ENCODE measurements at regions not wholly inside any gene's neighbourhood (a gene's known extent, or its start where the extent isn't known, plus 50 kb on each side); places are given as distances from the start of the nearest gene placed in this dataset.

DNA sequence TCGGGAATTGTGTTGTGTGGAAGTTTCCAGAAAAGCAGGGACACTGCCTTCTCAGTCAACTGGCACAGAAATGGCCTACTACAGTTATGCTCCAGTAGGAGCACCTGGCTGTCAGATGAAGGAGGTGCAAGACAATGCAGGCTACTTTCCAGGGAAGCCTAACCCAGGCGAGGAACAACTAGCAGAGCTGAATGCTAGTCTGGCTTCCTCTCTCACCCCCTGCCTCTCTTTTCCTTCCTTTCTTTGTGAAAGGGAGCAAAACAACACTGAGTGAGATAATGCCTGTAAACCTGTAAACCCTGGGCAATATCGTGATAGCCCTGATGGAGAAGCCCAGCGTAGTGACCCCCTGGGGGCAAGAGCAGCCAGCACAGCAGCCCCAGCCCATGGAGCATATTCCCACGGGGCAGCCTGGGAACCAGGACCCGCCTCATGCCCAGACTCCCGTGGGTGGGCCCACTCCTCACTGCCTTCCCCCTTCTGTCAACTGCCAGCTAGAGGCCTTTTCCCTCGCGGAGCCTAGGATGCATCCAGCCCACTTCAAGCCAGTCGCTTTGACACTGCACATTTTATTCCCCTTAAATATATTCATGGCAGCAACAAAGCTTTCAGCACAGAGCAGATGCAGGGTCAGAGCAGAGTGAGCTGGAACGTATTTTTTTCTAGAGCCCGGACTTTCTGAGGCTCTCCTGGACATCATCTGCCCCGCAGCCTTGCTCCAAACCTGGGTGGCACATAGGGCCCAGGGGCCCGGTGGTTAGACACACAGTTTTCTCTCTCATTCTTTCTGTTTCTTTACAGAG lies 77.0 kb downstream of the PDCL3 start:
- no peak for DNase-seq (ENCODE audit: low spot score)
- TF ChIP-seq, protein P1, sequence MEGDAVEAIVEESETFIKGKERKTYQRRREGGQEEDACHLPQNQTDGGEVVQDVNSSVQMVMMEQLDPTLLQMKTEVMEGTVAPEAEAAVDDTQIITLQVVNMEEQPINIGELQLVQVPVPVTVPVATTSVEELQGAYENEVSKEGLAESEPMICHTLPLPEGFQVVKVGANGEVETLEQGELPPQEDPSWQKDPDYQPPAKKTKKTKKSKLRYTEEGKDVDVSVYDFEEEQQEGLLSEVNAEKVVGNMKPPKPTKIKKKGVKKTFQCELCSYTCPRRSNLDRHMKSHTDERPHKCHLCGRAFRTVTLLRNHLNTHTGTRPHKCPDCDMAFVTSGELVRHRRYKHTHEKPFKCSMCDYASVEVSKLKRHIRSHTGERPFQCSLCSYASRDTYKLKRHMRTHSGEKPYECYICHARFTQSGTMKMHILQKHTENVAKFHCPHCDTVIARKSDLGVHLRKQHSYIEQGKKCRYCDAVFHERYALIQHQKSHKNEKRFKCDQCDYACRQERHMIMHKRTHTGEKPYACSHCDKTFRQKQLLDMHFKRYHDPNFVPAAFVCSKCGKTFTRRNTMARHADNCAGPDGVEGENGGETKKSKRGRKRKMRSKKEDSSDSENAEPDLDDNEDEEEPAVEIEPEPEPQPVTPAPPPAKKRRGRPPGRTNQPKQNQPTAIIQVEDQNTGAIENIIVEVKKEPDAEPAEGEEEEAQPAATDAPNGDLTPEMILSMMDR (IDR thresholded peaks at IDR 0.05; ENCODE audit: extremely low read depth, insufficient read depth, missing control alignments), result no peak
- in situ Hi-C loops (cut with MboI; ENCODE audit: low pct_unique_long_range_greater_than_20kb, low sequenced_read_pairs, unreplicated experiment), result no loop called here

- in situ Hi-C loops (cut with MboI; ENCODE audit: low pct_unique_long_range_greater_than_20kb, low sequenced_read_pairs, unreplicated experiment), result no loop called here
- TF ChIP-seq, protein P1 (IDR thresholded peaks at IDR 0.05; ENCODE audit: extremely low read depth, insufficient read depth, missing control alignments), result no peak
- no peak for DNase-seq (ENCODE audit: low spot score)
Observed at GRCh38 chr2:100640431-100641124, 77.8 kb downstream of the PDCL3 start.

DNA sequence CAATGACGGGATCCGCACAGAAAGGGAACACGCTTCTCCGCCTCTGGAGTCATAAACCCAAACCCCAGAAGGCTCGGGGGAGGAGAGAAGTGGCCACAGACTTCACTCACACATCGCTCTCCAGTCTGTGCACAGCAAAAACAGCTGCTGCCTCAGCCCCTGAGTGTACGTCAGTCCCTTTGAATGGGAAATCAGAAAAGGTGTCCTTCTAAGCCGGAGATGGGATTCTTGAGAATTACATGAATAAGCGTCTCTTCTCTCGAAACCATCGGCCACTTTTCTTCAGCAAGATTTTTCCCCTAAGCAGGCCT lies 78.3 kb downstream of the PDCL3 start:
- TF ChIP-seq, protein P1 (IDR thresholded peaks at IDR 0.05; ENCODE audit: extremely low read depth, insufficient read depth, missing control alignments), result no peak
- in situ Hi-C loops (cut with MboI; ENCODE audit: low pct_unique_long_range_greater_than_20kb, low sequenced_read_pairs, unreplicated experiment), result no loop called here
- no peak for DNase-seq (ENCODE audit: low spot score)

DNA sequence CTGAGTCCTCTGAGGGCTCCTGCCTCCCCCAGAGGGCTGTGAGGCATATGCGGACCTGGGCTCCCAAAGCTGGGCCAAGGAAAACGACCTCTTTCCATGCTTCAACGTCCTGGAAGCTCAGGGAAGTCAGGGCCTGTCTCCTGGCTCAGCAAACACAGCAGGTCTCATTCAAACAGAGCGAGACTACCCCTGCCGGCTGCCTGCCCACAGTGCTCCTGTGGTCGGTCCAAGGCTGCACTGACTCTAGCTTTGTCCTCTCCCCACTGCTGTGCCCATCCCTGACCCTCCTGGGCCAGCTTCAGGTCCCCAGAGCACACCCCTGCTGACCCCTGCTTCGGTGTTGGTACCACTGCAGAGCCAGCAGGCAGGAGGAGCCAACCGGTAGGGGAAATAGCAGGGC lies 79.6 kb downstream of the PDCL3 start:
- in situ Hi-C loops (cut with MboI; ENCODE audit: low pct_unique_long_range_greater_than_20kb, low sequenced_read_pairs, unreplicated experiment), result no loop called here
- DNase-seq (ENCODE audit: low spot score), result no peak
- TF ChIP-seq, protein P1 (IDR thresholded peaks at IDR 0.05; ENCODE audit: extremely low read depth, insufficient read depth, missing control alignments), result no peak

DNA sequence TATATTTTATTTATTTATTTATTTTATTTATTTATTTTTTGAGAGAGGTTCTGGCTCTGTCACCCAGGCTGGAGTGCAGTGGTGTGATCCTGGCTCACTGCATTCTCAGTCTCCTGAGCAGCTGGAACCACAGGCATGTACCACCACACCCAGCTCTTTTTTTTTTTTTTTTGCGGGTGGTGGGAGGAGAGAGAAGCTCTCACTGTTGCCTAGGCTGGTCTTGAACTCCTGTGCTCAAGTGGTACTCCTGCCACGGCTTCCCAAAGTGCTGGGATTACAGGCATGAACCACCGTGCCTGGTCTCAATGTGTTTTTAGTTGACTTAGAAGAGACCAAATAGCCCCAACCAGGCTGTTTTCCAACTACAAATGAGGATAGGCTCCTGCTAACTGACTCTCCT lies 80.7 kb downstream of the PDCL3 start:
- in situ Hi-C loops (cut with MboI; ENCODE audit: low pct_unique_long_range_greater_than_20kb, low sequenced_read_pairs, unreplicated experiment), result no loop called here
- TF ChIP-seq, protein P1 (IDR thresholded peaks at IDR 0.05; ENCODE audit: extremely low read depth, insufficient read depth, missing control alignments), result no peak

DNA sequence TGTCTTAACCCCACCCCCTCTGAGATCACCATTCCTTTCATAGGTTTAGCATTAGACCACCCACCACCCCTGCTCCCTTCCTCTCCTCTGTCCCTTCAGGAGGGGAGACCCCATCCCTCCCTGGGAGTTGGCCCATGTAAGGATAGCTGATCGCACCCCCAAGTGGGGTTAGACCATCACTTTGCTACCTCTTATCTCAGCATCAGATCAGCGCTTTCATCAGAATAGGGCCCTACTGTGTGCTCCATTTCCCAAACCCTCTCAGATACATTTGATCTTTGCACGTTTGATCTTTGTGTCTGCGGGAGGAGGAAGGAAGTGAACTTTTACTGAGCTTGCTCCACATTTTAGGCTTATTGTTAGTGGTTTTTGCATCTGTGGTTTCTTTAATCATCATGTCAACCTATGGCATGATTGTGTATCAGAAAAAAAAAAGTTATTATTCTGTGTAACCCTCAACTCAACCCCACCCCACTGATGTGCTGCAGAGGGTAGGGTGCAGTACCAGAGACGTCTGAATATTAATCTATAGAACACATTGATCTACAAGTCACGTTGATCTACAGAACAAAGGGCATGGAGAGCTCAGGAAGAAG lies 81.2 kb downstream of the PDCL3 start:
- no peak for DNase-seq (ENCODE audit: low spot score)
- in situ Hi-C loops (cut with MboI; ENCODE audit: low pct_unique_long_range_greater_than_20kb, low sequenced_read_pairs, unreplicated experiment), result no loop called here

More for the DNA sequence above, 80.7 kb downstream of the PDCL3 start:
- DNase-seq (ENCODE audit: low spot score), result no peak

More for the DNA sequence above, 81.2 kb downstream of the PDCL3 start:
- TF ChIP-seq, protein P1 (IDR thresholded peaks at IDR 0.05; ENCODE audit: extremely low read depth, insufficient read depth, missing control alignments), result no peak
